ENCODE measurements at regions not wholly inside any gene's neighbourhood (a gene's known extent, or its start where the extent isn't known, plus 50 kb on each side); places are given as distances from the start of the nearest gene placed in this dataset.

DNA sequence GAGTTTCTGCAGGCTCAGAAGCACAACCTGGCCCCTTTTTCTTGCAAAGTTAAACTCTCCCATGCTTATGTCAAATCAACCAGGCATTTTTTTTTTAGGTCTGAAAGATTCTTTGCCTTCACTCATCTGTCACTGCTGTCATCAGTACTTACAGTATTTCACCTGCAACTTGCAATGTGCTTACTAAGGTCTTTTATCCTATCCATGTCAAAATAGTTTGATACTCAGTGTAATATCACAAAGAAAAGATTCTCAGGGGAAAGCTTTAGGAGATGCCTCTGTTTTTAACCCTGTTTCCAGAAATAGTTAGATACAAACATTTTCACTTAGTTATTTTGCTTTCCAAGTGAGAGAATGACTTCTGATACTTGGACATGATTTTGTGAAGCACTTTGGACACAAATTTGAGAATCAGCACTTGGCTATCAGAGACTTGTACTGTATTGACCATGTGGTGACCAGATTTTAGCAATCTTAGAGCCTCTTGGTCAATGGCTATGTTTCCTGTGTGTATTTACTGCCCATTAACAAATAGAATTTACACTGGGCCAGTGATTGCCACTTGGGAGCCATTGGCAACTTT, 428.2 kb downstream of the IRX1 start:
- Histone ChIP-seq H3K9me1 (replicated peaks; ENCODE audit: control insufficient read depth, extremely low read depth, insufficient read depth, low read length) (no peaks in the 10 kb centered on the region), H3K36me3 (ENCODE audit: control insufficient read depth in 2 of 2, extremely low read depth in 1 of 2, insufficient read depth in 2 of 2, low read length in 2 of 2) (no peaks in the 10 kb centered on the region), H3K9ac (replicated peaks; ENCODE audit: extremely low read depth, insufficient read depth, low read length) (no peak overlapping the region), H3K79me2 (ENCODE audit: control insufficient read depth, insufficient read depth, low read length) (no peaks in the 10 kb centered on the region), H2AFZ (ENCODE audit: low read depth, low read length) (no peak overlapping the region), H3K9me3 (replicated peaks; ENCODE audit: control insufficient read depth, insufficient read depth, low read length) (no peaks in the 10 kb centered on the region), H3K4me1 (ENCODE audit: control insufficient read depth, extremely low read depth, insufficient read depth, low read length) (peaks cover 6% of the 10 kb centered on the region), H3K27me3 (ENCODE audit: control insufficient read depth in 2 of 2, insufficient read depth in 2 of 2, low read length in 2 of 2) (no peaks in the 10 kb centered on the region), H3K4me2 (ENCODE audit: insufficient read depth, low read length) (no peak overlapping the region), H3K27ac (ENCODE audit: insufficient read depth, low read depth, low read length) (no peak overlapping the region), H4K20me1 (replicated peaks; ENCODE audit: control insufficient read depth, extremely low read depth, insufficient read depth, low read length) (no peaks in the 10 kb centered on the region), H3K4me3 (replicated peaks in 1 of 3; ENCODE audit: insufficient read depth in 1 of 3, low read depth in 1 of 3, low read length in 3 of 3) (no peak overlapping the region)
- dilution Hi-C loops (cut with MboI; ENCODE audit: extremely low pct_ligation_motif_present, low sequenced_read_pairs) (no loop called here), intact Hi-C loops (cut with micrococcal nuclease) (no loop called here)
- ChIA-PET CTCF (no interaction called here), POLR2A (no interaction called here)
- no peak for FAIRE-seq
- no peak for DNase-seq (ENCODE audit: low read depth, low spot score)
- BruUV-seq (replicated peaks): no TSS peak
- no peak for TF ChIP-seq POLR2A (IDR thresholded peaks at IDR 0.05; ENCODE audit: low read depth, low read length)
- no peak for TF ChIP-seq EZH2 (IDR thresholded peaks at IDR 0.05; ENCODE audit: borderline replicate concordance, low read depth, low read length, severe bottlenecking)
- no peak for TF ChIP-seq MYC (IDR thresholded peaks at IDR 0.05; ENCODE audit: low read depth, low read length)
- TF ChIP-seq, protein P1, sequence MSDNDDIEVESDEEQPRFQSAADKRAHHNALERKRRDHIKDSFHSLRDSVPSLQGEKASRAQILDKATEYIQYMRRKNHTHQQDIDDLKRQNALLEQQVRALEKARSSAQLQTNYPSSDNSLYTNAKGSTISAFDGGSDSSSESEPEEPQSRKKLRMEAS (IDR thresholded peaks at IDR 0.05; ENCODE audit: insufficient read depth, insufficient read length): no peak
- no peak for TF ChIP-seq FOS (IDR thresholded peaks at IDR 0.05; ENCODE audit: borderline replicate concordance, insufficient read depth, low read length)
- TF ChIP-seq, protein P2, sequence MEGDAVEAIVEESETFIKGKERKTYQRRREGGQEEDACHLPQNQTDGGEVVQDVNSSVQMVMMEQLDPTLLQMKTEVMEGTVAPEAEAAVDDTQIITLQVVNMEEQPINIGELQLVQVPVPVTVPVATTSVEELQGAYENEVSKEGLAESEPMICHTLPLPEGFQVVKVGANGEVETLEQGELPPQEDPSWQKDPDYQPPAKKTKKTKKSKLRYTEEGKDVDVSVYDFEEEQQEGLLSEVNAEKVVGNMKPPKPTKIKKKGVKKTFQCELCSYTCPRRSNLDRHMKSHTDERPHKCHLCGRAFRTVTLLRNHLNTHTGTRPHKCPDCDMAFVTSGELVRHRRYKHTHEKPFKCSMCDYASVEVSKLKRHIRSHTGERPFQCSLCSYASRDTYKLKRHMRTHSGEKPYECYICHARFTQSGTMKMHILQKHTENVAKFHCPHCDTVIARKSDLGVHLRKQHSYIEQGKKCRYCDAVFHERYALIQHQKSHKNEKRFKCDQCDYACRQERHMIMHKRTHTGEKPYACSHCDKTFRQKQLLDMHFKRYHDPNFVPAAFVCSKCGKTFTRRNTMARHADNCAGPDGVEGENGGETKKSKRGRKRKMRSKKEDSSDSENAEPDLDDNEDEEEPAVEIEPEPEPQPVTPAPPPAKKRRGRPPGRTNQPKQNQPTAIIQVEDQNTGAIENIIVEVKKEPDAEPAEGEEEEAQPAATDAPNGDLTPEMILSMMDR (IDR thresholded peaks at IDR 0.05; ENCODE audit: extremely low read depth in 1 of 2, insufficient read depth in 1 of 2, low read depth in 1 of 2, low read length in 2 of 2): no peak
- TF ChIP-seq GATA2 (IDR thresholded peaks at IDR 0.05; ENCODE audit: insufficient read depth, insufficient read length, low read depth, low read length): no peak
- TF ChIP-seq JUN (IDR thresholded peaks at IDR 0.05; ENCODE audit: borderline replicate concordance, insufficient read depth, insufficient read length, low read depth): no peak
- no peak for TF ChIP-seq POLR2AphosphoS5 (IDR thresholded peaks at IDR 0.05; ENCODE audit: insufficient read depth, low read depth, low read length)
